ENCODE measurements at regions not wholly inside any gene's neighbourhood (a gene's known extent, or its start where the extent isn't known, plus 50 kb on each side); places are given as distances from the start of the nearest gene placed in this dataset.

DNA sequence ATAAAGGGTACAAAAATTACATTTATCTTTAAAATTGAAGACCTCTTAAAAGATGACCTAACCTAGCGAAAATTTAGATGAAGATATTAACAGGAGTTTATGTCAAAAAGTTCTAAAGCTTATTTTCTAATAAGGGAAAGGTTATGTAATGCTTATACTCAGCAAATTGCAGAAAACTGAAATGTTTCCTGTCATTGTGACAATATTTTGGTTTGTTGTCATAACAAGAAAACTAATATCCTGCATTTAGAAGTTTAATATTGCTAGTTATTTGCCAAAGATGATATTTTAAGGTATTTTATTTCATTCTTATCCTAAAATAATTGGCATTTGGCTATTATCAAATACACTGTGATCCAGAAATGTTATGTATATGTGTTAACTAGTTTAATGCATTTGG lies 294.5 kb downstream of the C3orf38 start:
- Histone ChIP-seq H4K20me1 (ENCODE audit: insufficient read depth) (no peaks in the 10 kb centered on the region), H3K79me2 (ENCODE audit: insufficient read depth) (no peaks in the 10 kb centered on the region), H3K27me3 (ENCODE audit: insufficient read depth) (no peaks in the 10 kb centered on the region; the same call in 1 of the 2 replicates), H3F3A (replicated peaks; ENCODE audit: insufficient read depth) (no peaks in the 10 kb centered on the region), H3K36me3 (replicated peaks in 1 of 2; ENCODE audit: control insufficient read depth in 1 of 2, insufficient read depth in 2 of 2, low read length in 1 of 2) (no peaks in the 10 kb centered on the region), H3K9me2 (no peaks in the 10 kb centered on the region), H3K27ac (ENCODE audit: low read depth in 2 of 2, low read length in 1 of 2) (no peak overlapping the region), H3K4me2 (no peak overlapping the region), H3K4me1 (ENCODE audit: control insufficient read depth in 1 of 2, insufficient read depth in 2 of 2, low read depth in 1 of 2, low read length in 1 of 2) (no peaks in the 10 kb centered on the region), H3K9ac (no peak overlapping the region), H2AFZ (ENCODE audit: low read depth) (no peak overlapping the region), H3K4me3 (ENCODE audit: low read depth in 2 of 2, low read length in 1 of 2) (no peak overlapping the region), H3K9me3 (no peaks in the 10 kb centered on the region)
- TF ChIP-seq USF2 (IDR thresholded peaks at IDR 0.05; ENCODE audit: borderline replicate concordance, low read depth, low read length) (no peak), FOXJ3 (CRISPR knock-in tag; IDR thresholded peaks at IDR 0.05) (no peak), GATA2 (CRISPR knock-in tag; IDR thresholded peaks at IDR 0.05) (no peak), TEAD4 (IDR thresholded peaks at IDR 0.05; ENCODE audit: borderline replicate concordance, insufficient read depth) (no peak), EZH2phosphoT487 (IDR thresholded peaks at IDR 0.05; ENCODE audit: borderline replicate concordance, low read depth) (no peak), RXRA (IDR thresholded peaks at IDR 0.05; ENCODE audit: borderline replicate concordance, low read depth) (no peak), CTCF (IDR thresholded peaks at IDR 0.05) (no peak), GABPA (IDR thresholded peaks at IDR 0.05; ENCODE audit: low read depth) (no peak), TAF1 (IDR thresholded peaks at IDR 0.05; ENCODE audit: borderline replicate concordance, low read depth, low read length) (no peak), MEF2A (IDR thresholded peaks at IDR 0.05; ENCODE audit: borderline replicate concordance, low read depth) (no peak), NFIC (IDR thresholded peaks at IDR 0.05; ENCODE audit: borderline replicate concordance) (no peak), IRF3 (IDR thresholded peaks at IDR 0.05; ENCODE audit: low read depth, low read length) (no peak), FOXM1 (IDR thresholded peaks at IDR 0.05; ENCODE audit: low read depth) (no peak), YY1 (IDR thresholded peaks at IDR 0.05; ENCODE audit: low read depth) (no peak)
- TF ChIP-seq, protein P1, sequence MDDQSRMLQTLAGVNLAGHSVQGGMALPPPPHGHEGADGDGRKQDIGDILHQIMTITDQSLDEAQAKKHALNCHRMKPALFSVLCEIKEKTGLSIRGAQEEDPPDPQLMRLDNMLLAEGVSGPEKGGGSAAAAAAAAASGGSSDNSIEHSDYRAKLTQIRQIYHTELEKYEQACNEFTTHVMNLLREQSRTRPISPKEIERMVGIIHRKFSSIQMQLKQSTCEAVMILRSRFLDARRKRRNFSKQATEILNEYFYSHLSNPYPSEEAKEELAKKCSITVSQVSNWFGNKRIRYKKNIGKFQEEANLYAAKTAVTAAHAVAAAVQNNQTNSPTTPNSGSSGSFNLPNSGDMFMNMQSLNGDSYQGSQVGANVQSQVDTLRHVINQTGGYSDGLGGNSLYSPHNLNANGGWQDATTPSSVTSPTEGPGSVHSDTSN (IDR thresholded peaks at IDR 0.05): no peak
- TF ChIP-seq, protein P2, sequence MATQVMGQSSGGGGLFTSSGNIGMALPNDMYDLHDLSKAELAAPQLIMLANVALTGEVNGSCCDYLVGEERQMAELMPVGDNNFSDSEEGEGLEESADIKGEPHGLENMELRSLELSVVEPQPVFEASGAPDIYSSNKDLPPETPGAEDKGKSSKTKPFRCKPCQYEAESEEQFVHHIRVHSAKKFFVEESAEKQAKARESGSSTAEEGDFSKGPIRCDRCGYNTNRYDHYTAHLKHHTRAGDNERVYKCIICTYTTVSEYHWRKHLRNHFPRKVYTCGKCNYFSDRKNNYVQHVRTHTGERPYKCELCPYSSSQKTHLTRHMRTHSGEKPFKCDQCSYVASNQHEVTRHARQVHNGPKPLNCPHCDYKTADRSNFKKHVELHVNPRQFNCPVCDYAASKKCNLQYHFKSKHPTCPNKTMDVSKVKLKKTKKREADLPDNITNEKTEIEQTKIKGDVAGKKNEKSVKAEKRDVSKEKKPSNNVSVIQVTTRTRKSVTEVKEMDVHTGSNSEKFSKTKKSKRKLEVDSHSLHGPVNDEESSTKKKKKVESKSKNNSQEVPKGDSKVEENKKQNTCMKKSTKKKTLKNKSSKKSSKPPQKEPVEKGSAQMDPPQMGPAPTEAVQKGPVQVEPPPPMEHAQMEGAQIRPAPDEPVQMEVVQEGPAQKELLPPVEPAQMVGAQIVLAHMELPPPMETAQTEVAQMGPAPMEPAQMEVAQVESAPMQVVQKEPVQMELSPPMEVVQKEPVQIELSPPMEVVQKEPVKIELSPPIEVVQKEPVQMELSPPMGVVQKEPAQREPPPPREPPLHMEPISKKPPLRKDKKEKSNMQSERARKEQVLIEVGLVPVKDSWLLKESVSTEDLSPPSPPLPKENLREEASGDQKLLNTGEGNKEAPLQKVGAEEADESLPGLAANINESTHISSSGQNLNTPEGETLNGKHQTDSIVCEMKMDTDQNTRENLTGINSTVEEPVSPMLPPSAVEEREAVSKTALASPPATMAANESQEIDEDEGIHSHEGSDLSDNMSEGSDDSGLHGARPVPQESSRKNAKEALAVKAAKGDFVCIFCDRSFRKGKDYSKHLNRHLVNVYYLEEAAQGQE (IDR thresholded peaks at IDR 0.05; ENCODE audit: low read depth, low read length): no peak
- POLR2A ChIA-PET: no interaction called here
- WGBS (ENCODE audit: low lambda C conversion rate): 0% methylated on average over 1 of the region's 1 CpG
- DNase-seq: no peak
- CTCF ChIA-PET: no interaction called here
